ENCODE measurements at regions not wholly inside any gene's neighbourhood (a gene's known extent, or its start where the extent isn't known, plus 50 kb on each side); places are given as distances from the start of the nearest gene placed in this dataset.

DNA sequence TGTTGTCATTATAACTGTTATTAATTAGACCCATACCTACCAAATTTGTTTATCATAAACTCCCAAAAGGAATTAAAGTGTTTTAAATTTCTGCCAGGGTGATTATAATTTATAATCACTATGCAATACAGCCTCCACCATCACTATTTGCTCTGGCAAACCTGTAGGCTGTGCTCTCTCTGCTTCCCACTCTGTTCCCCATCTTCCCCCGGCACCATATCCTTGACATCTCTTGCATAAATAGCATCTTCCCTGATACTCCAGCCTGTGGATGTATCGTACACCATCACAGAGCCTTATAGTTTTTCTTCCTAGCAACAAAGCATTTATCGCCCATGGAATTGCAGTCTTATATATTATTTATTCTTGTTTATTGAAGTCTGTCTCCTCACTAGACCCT is 181.5 kb upstream of the TSC22D1 start:
- no CpG with 5 or more reads among the region's 3 CpGs for WGBS (ENCODE audit: insufficient coverage, insufficient read length)
- H3K9me3 ChIP-seq (ENCODE audit: control insufficient read depth, insufficient read depth, low read length) = no peaks in the 10 kb centered on the region
- H3K36me3 ChIP-seq (ENCODE audit: control insufficient read depth, insufficient read depth, low read length) = no peaks in the 10 kb centered on the region
- no peak overlapping the region for H3K4me3 ChIP-seq (ENCODE audit: low read length)
- H3K4me1 ChIP-seq (ENCODE audit: control insufficient read depth, insufficient read depth, low read length) = no peaks in the 10 kb centered on the region; the same call in 1 of the 2 replicates
- no peak for DNase-seq (ENCODE audit: low read depth, low spot score)
- no peak overlapping the region for H3K27ac ChIP-seq (ENCODE audit: low read length)
- no peaks in the 10 kb centered on the region for H3K27me3 ChIP-seq (ENCODE audit: control insufficient read depth, insufficient read depth, low read length)

- no peak for DNase-seq (ENCODE audit: low read depth, low spot score)
- no peaks in the 10 kb centered on the region; the same call in 1 of the 2 replicates for H3K4me1 ChIP-seq (ENCODE audit: control insufficient read depth, insufficient read depth, low read length)
- H3K9me3 ChIP-seq (ENCODE audit: control insufficient read depth, insufficient read depth, low read length) = no peaks in the 10 kb centered on the region
- H3K36me3 ChIP-seq (ENCODE audit: control insufficient read depth, insufficient read depth, low read length) = no peaks in the 10 kb centered on the region
- no peak overlapping the region for H3K4me3 ChIP-seq (ENCODE audit: low read length)
- H3K27ac ChIP-seq (ENCODE audit: low read length) = no peak overlapping the region
- WGBS (ENCODE audit: insufficient coverage, insufficient read length) = no CpG with 5 or more reads among the region's 4 CpGs
- no peaks in the 10 kb centered on the region for H3K27me3 ChIP-seq (ENCODE audit: control insufficient read depth, insufficient read depth, low read length)
Measured at GRCh38 chr13:44756276-44756810, 180.2 kb upstream of the TSC22D1 start.

DNA sequence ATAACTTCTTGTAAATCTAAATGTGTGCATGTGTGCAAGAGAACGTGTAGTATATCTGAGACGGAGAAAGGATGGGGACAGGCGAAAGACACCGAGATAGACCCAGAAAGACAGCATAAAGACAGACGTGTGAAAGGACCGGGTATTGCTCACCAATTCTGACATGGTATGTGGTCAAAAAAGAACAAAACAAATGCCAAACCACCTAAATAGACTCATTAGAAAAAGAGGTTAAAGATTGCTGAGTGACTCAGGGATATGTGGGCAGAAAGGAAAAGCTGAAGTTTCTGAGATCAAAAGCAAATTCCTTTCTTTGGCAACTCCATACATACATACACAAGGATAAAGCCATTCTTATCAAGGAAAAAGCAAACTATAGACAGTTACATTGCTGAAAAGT is 179.7 kb upstream of the TSC22D1 start:
- Histone ChIP-seq H3K4me3 (ENCODE audit: low read length) (no peak overlapping the region), H3K9me3 (ENCODE audit: control insufficient read depth, insufficient read depth, low read length) (no peaks in the 10 kb centered on the region), H3K27ac (ENCODE audit: low read length) (no peak overlapping the region), H3K4me1 (ENCODE audit: control insufficient read depth, insufficient read depth, low read length) (no peaks in the 10 kb centered on the region; the same call in 1 of the 2 replicates), H3K27me3 (ENCODE audit: control insufficient read depth, insufficient read depth, low read length) (no peaks in the 10 kb centered on the region), H3K36me3 (ENCODE audit: control insufficient read depth, insufficient read depth, low read length) (no peaks in the 10 kb centered on the region)
- no peak for DNase-seq (ENCODE audit: low read depth, low spot score)
- no CpG with 5 or more reads among the region's 6 CpGs for WGBS (ENCODE audit: insufficient coverage, insufficient read length)

GRCh38 chr13:44752164-44752563 is 176.0 kb upstream of the TSC22D1 start:
- Histone ChIP-seq H3K4me1 (ENCODE audit: control insufficient read depth, insufficient read depth, low read length) (no peaks in the 10 kb centered on the region), H3K4me3 (ENCODE audit: low read length) (no peak overlapping the region), H3K27me3 (ENCODE audit: control insufficient read depth, insufficient read depth, low read length) (no peaks in the 10 kb centered on the region), H3K9me3 (ENCODE audit: control insufficient read depth, insufficient read depth, low read length) (no peaks in the 10 kb centered on the region), H3K27ac (ENCODE audit: low read length) (no peak overlapping the region), H3K36me3 (ENCODE audit: control insufficient read depth, insufficient read depth, low read length) (no peaks in the 10 kb centered on the region)
- WGBS (ENCODE audit: insufficient coverage, insufficient read length) = no CpG with 5 or more reads among the region's 6 CpGs
- DNase-seq (ENCODE audit: low read depth, low spot score) = no peak

DNA sequence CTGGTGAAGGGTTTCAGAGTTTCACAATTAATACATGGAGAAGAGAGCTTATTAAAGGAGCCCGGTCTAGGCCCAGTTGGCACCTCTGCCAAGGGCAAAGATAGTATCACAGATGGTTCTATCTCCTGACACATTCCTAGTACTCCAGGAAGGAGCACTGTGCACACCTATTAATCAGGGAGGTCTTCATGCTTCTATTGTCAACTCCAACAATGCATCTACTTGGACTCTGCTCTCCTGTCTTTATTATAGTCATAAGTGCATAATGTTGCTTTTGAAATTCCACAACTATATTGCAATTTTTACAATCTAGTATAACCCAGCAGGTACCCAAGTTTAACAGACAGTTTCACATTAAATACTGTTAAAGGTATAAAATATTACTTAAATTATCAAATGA is 174.5 kb upstream of the TSC22D1 start:
- H3K4me1 ChIP-seq (ENCODE audit: control insufficient read depth, insufficient read depth, low read length) = no peaks in the 10 kb centered on the region
- no peaks in the 10 kb centered on the region for H3K27me3 ChIP-seq (ENCODE audit: control insufficient read depth, insufficient read depth, low read length)
- no peak overlapping the region for H3K27ac ChIP-seq (ENCODE audit: low read length)
- H3K4me3 ChIP-seq (ENCODE audit: low read length) = no peak overlapping the region
- H3K36me3 ChIP-seq (ENCODE audit: control insufficient read depth, insufficient read depth, low read length) = no peaks in the 10 kb centered on the region
- DNase-seq (ENCODE audit: low read depth, low spot score) = no peak
- WGBS (ENCODE audit: insufficient coverage, insufficient read length) = no CpG with 5 or more reads among the region's 1 CpG
- H3K9me3 ChIP-seq (ENCODE audit: control insufficient read depth, insufficient read depth, low read length) = no peaks in the 10 kb centered on the region

DNA sequence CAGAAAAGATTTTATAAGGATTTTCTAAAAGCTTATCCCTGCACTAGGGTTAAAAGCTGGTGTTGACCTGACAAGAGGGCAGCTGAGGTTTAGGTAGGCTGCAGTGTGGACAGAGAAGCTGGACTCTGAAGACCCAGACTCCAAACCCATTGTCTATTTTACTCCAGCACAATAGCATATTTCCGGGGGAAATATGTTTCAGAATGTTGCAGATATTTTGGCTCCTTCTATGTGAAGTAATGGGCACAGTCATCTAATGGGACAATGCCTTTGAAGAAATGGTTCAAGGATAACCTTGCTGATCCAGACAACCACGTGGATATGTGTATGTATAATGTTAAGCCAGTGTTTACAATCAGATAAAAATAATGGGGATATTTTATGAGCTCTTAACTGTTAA is 173.8 kb upstream of the TSC22D1 start:
- no peaks in the 10 kb centered on the region for H3K27me3 ChIP-seq (ENCODE audit: control insufficient read depth, insufficient read depth, low read length)
- no peaks in the 10 kb centered on the region for H3K4me1 ChIP-seq (ENCODE audit: control insufficient read depth, insufficient read depth, low read length)
- H3K36me3 ChIP-seq (ENCODE audit: control insufficient read depth, insufficient read depth, low read length) = no peaks in the 10 kb centered on the region
- WGBS (ENCODE audit: insufficient coverage, insufficient read length) = no CpG with 5 or more reads among the region's 2 CpGs
- H3K9me3 ChIP-seq (ENCODE audit: control insufficient read depth, insufficient read depth, low read length) = no peaks in the 10 kb centered on the region
- DNase-seq (ENCODE audit: low read depth, low spot score) = no peak
- no peak overlapping the region for H3K27ac ChIP-seq (ENCODE audit: low read length)
- no peak overlapping the region for H3K4me3 ChIP-seq (ENCODE audit: low read length)

- DNase-seq (ENCODE audit: low read depth, low spot score) = no peak
- Histone ChIP-seq H3K4me1 (ENCODE audit: control insufficient read depth, insufficient read depth, low read length) (no peaks in the 10 kb centered on the region), H3K9me3 (ENCODE audit: control insufficient read depth, insufficient read depth, low read length) (no peaks in the 10 kb centered on the region), H3K4me3 (ENCODE audit: low read length) (no peak overlapping the region), H3K36me3 (ENCODE audit: control insufficient read depth, insufficient read depth, low read length) (no peaks in the 10 kb centered on the region), H3K27me3 (ENCODE audit: control insufficient read depth, insufficient read depth, low read length) (no peaks in the 10 kb centered on the region; the same call in 1 of the 2 replicates), H3K27ac (ENCODE audit: low read length) (no peak overlapping the region)
- no CpG with 5 or more reads among the region's 1 CpG for WGBS (ENCODE audit: insufficient coverage, insufficient read length)
Measured at GRCh38 chr13:44748439-44748838, 172.3 kb upstream of the TSC22D1 start.

- no peak for DNase-seq (ENCODE audit: low read depth, low spot score)
- Histone ChIP-seq H3K4me1 (ENCODE audit: control insufficient read depth, insufficient read depth, low read length) (no peaks in the 10 kb centered on the region), H3K27ac (ENCODE audit: low read length) (no peak overlapping the region), H3K27me3 (ENCODE audit: control insufficient read depth, insufficient read depth, low read length) (no peaks in the 10 kb centered on the region; the same call in 1 of the 2 replicates), H3K4me3 (ENCODE audit: low read length) (no peak overlapping the region), H3K9me3 (ENCODE audit: control insufficient read depth, insufficient read depth, low read length) (no peaks in the 10 kb centered on the region), H3K36me3 (ENCODE audit: control insufficient read depth, insufficient read depth, low read length) (no peaks in the 10 kb centered on the region)
- no CpG with 5 or more reads among the region's 4 CpGs for WGBS (ENCODE audit: insufficient coverage, insufficient read length)
Measured at GRCh38 chr13:44747179-44747578, 171.0 kb upstream of the TSC22D1 start.

GRCh38 chr13:44746690-44747089 is 170.6 kb upstream of the TSC22D1 start:
- DNase-seq (ENCODE audit: low read depth, low spot score) = no peak
- no peaks in the 10 kb centered on the region for H3K9me3 ChIP-seq (ENCODE audit: control insufficient read depth, insufficient read depth, low read length)
- no peaks in the 10 kb centered on the region for H3K36me3 ChIP-seq (ENCODE audit: control insufficient read depth, insufficient read depth, low read length)
- no peaks in the 10 kb centered on the region for H3K4me1 ChIP-seq (ENCODE audit: control insufficient read depth, insufficient read depth, low read length)
- no peak overlapping the region for H3K27ac ChIP-seq (ENCODE audit: low read length)
- H3K4me3 ChIP-seq (ENCODE audit: low read length) = no peak overlapping the region
- no peaks in the 10 kb centered on the region; the same call in 1 of the 2 replicates for H3K27me3 ChIP-seq (ENCODE audit: control insufficient read depth, insufficient read depth, low read length)
- WGBS (ENCODE audit: insufficient coverage, insufficient read length) = no CpG with 5 or more reads among the region's 5 CpGs

GRCh38 chr13:44744880-44745633 is 168.9 kb upstream of the TSC22D1 start:
- no peak overlapping the region for H3K27ac ChIP-seq (ENCODE audit: low read length)
- H3K4me1 ChIP-seq (ENCODE audit: control insufficient read depth, insufficient read depth, low read length) = no peaks in the 10 kb centered on the region
- no peaks in the 10 kb centered on the region for H3K36me3 ChIP-seq (ENCODE audit: control insufficient read depth, insufficient read depth, low read length)
- H3K4me3 ChIP-seq (ENCODE audit: low read length) = no peak overlapping the region
- no peaks in the 10 kb centered on the region; the same call in 1 of the 2 replicates for H3K27me3 ChIP-seq (ENCODE audit: control insufficient read depth, insufficient read depth, low read length)
- H3K9me3 ChIP-seq (ENCODE audit: control insufficient read depth, insufficient read depth, low read length) = no peaks in the 10 kb centered on the region
- no CpG with 5 or more reads among the region's 10 CpGs for WGBS (ENCODE audit: insufficient coverage, insufficient read length)
- no peak for DNase-seq (ENCODE audit: low read depth, low spot score)

DNA sequence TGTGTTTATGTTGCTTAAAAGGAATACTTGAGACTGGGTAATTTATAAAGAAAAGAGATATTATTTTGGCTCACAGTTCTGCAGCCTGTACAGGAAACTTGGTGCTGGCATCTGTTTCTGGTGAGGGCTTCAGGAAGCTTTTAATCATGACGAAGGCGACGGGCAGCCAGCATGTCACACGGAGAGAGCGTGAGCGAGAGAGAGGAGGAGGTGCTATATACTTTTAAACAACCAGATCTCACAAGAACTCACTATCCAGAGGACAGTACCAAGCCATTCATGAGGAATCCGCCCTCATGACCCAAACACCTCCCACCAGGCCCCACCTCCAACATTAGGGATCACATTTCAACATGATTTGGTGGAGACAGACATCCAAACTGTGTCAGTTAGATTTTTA is 163.4 kb upstream of the TSC22D1 start:
- no peaks in the 10 kb centered on the region for H3K9me3 ChIP-seq (ENCODE audit: control insufficient read depth, insufficient read depth, low read length)
- H3K4me3 ChIP-seq (ENCODE audit: low read length) = no peak overlapping the region
- H3K27ac ChIP-seq (ENCODE audit: low read length) = no peak overlapping the region
- H3K36me3 ChIP-seq (ENCODE audit: control insufficient read depth, insufficient read depth, low read length) = no peaks in the 10 kb centered on the region
- no CpG with 5 or more reads among the region's 7 CpGs for whole genome bisulfite sequencing (ENCODE audit: insufficient coverage, insufficient read length)
- H3K27me3 ChIP-seq (ENCODE audit: control insufficient read depth, insufficient read depth, low read length) = no peaks in the 10 kb centered on the region; the same call in 1 of the 2 replicates
- no peaks in the 10 kb centered on the region for H3K4me1 ChIP-seq (ENCODE audit: control insufficient read depth, insufficient read depth, low read length)
- DNase-seq (ENCODE audit: low read depth, low spot score) = no peak
